GM18507 (cell line): ENCODE measurements at regions not wholly inside any gene's neighbourhood (a gene's known extent, or its start where the extent isn't known, plus 50 kb on each side); places are given as distances from the start of the nearest gene placed in this dataset.
"Not testable (repeated sequence)": the region's sequence is repeated elsewhere in the genome, so short reads cannot be mapped to it uniquely, and the experiment has no call there.

Experiments used
- DNase-seq: peaks from one replicate; pipeline ENCODE4 v3.0.0; 2011; ENCODE audit warnings: low read depth; ENCODE audit not compliant: insufficient read length; ENCODE audit errors: extremely low spot score
- FAIRE-seq: peaks from 2 replicates; lab custom pipeline; 2011; peaks lifted over from hg19 to GRCh38; lab: Jason Lieb, UNC

GRCh38 chr3:55249156-55249555 is 237.9 kb downstream of the WNT5A start:
- not testable (repeated sequence) for FAIRE-seq, DNase-seq

- no peak for FAIRE-seq
Measured at GRCh38 chr3:55247666-55248065, 239.4 kb downstream of the WNT5A start.

DNA sequence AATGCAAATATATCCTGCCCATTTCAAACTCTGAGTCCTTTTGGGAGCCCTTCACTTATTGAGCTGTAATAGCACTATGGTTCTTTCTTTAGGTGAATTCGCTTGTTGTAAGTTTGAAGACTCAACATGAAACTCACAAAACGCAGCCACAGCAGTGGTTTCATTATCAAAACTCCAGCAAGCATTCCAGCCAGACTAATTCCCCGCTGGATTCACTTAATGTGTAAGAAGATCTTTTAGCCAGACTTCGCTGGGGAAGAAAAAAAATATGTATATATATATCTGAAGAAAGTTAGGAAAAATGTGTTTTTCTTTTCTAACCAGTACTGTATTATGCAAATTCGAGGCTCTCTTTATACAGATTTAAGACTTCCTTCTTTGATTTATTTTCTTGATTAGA is 241.1 kb downstream of the WNT5A start:
- no peak for DNase-seq
- FAIRE-seq = no peak

More at GRCh38 chr3:55247666-55248065, 239.4 kb downstream of the WNT5A start:
- DNase-seq = no peak

DNA sequence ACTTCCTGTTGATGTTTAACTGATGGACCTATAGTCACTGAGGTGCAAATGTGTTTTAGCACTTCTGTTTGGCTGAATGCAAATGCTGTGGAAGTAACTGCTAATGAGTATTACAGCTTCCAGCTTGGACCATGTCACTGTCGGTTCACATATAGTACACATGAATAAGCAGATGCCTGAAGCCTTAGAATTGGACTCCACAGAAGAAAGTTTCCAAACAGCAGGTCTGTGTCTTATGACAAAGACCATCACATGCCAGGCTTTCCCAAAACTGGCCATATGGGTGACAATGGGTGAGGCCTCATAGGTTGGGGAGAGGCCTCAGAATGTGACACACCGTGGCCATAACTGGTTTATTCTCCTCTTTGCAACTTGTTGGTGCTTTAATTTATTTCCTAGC is 241.8 kb downstream of the WNT5A start:
- FAIRE-seq (no peak), DNase-seq (no peak)

DNA sequence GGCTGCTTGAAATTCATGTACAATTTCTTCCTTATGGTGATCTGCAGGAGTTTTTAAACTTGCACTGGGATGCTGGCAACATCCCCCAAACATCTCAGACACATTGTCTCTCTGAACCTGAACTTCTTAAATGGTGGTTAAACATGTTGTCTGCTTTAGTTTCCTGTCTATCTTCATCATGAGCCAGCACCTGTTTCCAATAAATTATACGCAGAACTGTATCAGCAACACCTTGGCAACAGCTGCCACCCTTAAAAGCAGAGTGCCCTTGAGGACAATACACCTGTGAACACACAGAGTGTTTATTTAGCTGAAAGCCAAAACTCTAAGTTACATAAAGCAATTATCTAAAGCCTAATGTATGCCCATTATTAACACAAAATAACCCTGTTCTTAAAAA is 242.9 kb downstream of the WNT5A start:
- no peak for FAIRE-seq
- DNase-seq = no peak

- FAIRE-seq (no peak), DNase-seq (no peak)
Measured at GRCh38 chr3:55243678-55244077, 243.4 kb downstream of the WNT5A start.

- DNase-seq (no peak), FAIRE-seq (no peak)
Measured at GRCh38 chr3:55242921-55243320, 244.2 kb downstream of the WNT5A start.

GRCh38 chr3:55241098-55241497 is 246.0 kb downstream of the WNT5A start:
- no peak for FAIRE-seq

GRCh38 chr3:55235416-55235815 is 251.7 kb downstream of the WNT5A start:
- FAIRE-seq = no peak

More at GRCh38 chr3:55241098-55241497, 246.0 kb downstream of the WNT5A start:
- DNase-seq = no peak

GRCh38 chr3:55226696-55227095 is 260.4 kb downstream of the WNT5A start:
- no peak for FAIRE-seq
- DNase-seq = no peak

More at GRCh38 chr3:55235416-55235815, 251.7 kb downstream of the WNT5A start:
- no peak for DNase-seq

GRCh38 chr3:55218577-55218976 is 268.5 kb downstream of the WNT5A start:
- FAIRE-seq = no peak
- no peak for DNase-seq

DNA sequence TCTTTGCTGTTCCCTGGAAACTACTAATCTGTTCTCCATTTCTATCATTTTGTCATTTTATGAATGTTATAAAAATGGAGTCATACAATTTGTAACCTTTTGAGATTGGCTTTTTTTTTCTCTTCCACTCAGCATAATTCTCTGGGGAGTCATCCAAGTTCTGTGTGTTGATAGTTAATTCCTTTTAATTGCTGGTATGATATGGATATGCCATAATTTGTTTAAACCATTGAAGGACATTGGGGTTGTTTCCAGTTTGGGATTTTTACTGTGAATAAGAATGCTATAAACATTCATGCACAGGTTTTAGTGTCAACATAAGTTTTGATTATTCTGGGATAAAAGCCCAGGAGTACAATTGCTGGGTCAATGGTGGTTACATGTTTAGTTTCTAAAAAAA is 279.4 kb downstream of the WNT5A start:
- DNase-seq = no peak
- FAIRE-seq = no peak

DNA sequence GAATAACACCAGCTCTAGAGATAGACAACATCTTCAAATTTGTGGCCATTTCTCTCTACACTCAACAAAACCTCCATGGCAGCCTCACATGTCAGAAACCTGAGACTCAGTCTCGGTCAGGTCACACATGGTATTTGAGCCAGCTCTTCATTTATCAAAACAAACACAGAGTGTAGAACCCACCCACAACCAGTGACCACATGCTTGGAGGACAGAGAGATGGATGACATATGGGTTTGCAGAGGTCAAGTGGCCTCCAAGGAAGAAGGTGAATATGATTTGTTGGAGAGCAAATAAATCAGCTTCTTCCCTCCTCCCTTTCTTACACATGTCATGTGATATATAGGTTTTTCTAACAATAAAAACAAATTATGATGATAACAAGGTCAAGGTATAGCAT is 278.1 kb upstream of the LRTM1 start:
- no peak for FAIRE-seq
- DNase-seq = no peak

DNA sequence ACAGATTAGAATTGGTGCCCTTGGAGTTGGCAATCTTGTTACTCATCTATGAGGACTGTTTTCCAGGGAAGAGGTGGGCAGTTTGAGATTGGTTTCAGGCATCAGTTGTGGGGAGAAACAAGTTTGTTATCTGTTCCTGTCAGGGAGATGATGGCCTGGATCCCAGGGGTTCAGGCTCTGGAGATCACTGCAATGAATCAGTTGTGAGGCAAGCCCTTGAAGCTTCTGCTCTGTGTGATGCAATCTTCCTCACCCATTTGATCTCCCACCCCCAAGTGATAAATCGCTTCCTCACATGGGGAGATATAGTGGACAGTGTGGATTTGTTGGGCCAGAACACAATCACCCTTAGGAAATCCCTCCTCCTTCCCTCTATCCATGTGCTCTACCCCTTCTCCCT is 276.6 kb upstream of the LRTM1 start:
- FAIRE-seq (no peak), DNase-seq (no peak)

DNA sequence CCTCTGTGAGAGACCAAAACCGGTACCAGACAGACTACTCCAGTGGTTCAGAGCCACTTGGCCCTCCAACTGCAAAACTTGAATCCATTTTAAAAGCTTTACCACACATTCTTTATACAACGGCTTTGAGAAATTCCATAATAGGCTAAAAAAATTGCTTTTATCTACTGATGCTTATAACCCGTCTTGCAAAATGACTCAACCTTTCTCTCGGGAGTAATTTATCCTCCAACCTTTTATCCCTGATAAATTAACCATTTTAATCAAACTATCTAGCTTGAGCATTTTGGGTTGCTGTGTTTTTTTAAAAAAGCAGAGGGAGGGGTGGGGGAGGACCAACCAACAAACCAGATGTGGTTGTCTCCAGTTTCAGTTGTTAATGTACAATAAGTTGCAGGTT is 275.7 kb upstream of the LRTM1 start:
- FAIRE-seq (no peak), DNase-seq (no peak)

GRCh38 chr3:55203006-55203405 is 275.1 kb upstream of the LRTM1 start:
- no peak for DNase-seq
- no peak for FAIRE-seq

DNA sequence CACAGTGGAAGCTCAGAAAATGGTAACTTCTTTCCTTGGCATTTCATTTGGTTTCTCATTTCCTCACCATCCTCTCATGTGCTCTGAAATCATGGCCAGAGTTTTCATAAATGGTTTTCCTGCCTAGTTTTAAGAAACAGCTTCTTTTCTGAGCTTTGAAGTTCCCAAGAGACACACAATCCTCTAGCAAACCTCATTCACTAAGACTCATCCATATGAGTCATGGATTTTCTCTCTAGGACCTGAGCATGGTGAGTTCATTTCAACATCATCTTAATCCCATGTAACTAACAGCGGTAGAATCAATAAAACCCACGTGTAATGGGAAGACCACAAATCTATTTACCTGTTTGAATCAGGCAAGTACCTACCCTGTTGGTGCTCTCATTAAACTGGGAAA is 274.5 kb upstream of the LRTM1 start:
- FAIRE-seq (no peak), DNase-seq (no peak)

DNA sequence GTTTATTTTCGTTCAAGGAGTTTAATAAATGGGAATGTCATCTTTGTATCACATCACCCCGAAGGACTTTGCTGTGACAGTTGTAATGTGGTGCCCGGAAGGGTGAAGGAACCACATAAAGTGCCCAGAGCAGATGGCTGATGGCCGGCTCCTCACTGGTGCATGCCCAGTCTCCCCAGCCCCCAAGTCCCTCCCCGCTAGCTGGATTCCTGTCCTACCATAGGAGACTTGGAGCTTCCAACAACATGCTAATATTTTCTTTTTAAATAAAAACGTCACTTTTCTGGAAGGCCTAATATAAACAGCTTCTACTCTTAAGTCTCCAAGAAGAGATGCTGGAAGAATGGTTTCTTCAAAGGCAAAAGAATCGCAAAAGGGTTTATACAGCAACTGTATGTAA is 273.9 kb upstream of the LRTM1 start:
- DNase-seq = no peak
- FAIRE-seq = no peak

DNA sequence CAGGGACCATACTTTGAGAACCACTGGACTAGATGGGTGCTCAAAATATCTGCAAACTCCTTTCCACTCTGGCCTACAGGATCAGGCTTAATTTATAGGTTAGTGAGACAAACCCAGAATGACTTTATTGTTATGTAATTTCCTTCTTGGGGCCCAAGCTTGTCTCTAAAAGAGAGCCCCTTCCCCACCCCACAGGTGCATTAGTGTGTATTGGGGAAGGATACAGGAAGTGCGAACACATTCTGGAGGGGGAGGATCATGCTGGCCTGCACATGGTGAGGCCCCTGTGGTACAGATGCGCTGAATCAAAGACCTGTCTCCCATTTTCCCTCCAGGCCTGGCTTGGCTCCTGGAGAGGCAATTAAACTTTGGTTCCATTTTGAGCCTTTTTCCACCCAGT is 273.0 kb upstream of the LRTM1 start:
- no peak for FAIRE-seq
- no peak for DNase-seq

DNA sequence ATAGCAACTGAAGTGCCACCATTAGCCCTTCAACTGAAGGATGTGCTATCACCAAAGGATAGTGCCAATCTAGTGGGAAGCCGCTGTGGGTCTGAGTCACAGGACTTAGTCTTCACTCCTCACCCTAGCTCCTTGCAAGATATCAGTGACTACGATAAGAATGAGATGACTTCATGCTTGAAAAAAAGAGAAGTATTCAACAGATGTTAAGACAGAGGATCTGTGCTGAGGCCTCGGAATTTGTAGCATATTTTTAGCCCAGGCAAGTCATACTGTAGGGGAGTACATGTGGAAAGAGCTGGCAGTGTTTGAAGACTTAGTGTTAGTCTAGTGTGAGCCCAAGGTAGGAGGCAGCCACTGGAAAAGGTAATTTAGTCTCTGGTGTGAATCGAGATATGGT is 270.7 kb upstream of the LRTM1 start:
- DNase-seq (no peak), FAIRE-seq (no peak)

GRCh38 chr3:55197021-55197420 is 269.2 kb upstream of the LRTM1 start:
- FAIRE-seq (no peak), DNase-seq (no peak)

GRCh38 chr3:55196495-55196894 is 268.6 kb upstream of the LRTM1 start:
- DNase-seq = no peak
- no peak for FAIRE-seq
